ENCODE measurements at regions not wholly inside any gene's neighbourhood (a gene's known extent, or its start where the extent isn't known, plus 50 kb on each side); places are given as distances from the start of the nearest gene placed in this dataset.

DNA sequence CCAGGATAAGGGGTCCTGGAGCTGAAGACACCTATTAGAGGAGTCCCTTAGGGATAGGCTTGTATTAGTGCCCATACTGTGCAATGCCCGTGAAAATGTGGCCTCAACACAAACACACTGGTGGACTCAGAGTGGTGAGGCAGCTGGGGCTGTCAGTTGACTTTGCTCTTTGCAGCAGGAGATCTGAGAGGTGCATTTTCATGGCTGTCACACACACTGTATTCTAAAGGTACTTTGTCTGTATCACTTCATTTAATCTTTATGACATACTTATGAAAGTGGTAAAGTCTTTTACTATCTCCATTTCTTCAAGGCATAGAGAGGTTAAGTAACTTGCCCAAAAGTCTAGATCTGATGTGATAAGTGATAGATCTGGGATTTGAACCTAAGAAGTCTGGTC lies 55.1 kb upstream of the GCFC2 start:
- no peak overlapping the region for H3K27ac Mint-ChIP-seq
- POLR2A ChIA-PET = no interaction called here
- H3K4me3 Mint-ChIP-seq = no peak overlapping the region

GRCh38 chr2:75764611-75765010 lies 53.9 kb upstream of the GCFC2 start:
- H3K4me1 Mint-ChIP-seq = no peaks in the 10 kb centered on the region
- ChIA-PET POLR2A (no interaction called here), CTCF (no interaction called here)
- H3K27ac Mint-ChIP-seq = no peak overlapping the region
- H3K4me3 Mint-ChIP-seq = no peak overlapping the region
- H3K27me3 Mint-ChIP-seq = peaks cover 3% of the 10 kb centered on the region
- H3K36me3 Mint-ChIP-seq (ENCODE audit: low read depth) = no peaks in the 10 kb centered on the region
- no peak for DNase-seq
- no peaks in the 10 kb centered on the region for H3K9me3 Mint-ChIP-seq

More for the DNA sequence above, 55.1 kb upstream of the GCFC2 start:
- no peaks in the 10 kb centered on the region for H3K36me3 Mint-ChIP-seq (ENCODE audit: low read depth)
- H3K4me1 Mint-ChIP-seq = no peaks in the 10 kb centered on the region
- no peak for DNase-seq
- CTCF ChIA-PET = no interaction called here
- H3K9me3 Mint-ChIP-seq = no peaks in the 10 kb centered on the region
- peaks cover 3% of the 10 kb centered on the region for H3K27me3 Mint-ChIP-seq

Measured in activated CD4-positive, alpha-beta memory T cell treated with anti-CD3 and anti-CD28 coated beads, Interleukin-2, amount 10 ng/mL, durations not matched to agents 7 days and 5 days (primary cell).